Anterior cingulate cortex (tissue), 58 donors: ENCODE measurements at regions not wholly inside any gene's neighbourhood (a gene's known extent, or its start where the extent isn't known, plus 50 kb on each side); places are given as distances from the start of the nearest gene placed in this dataset.
"Not testable (repeated sequence)": the region's sequence is repeated elsewhere in the genome, so short reads cannot be mapped to it uniquely, and the experiment has no call there.

Source experiments
- DNase-seq, 58 donors: peaks; one replicate each; lab custom pipeline; 2025; lab: John Stamatoyannopoulos, UW

DNA sequence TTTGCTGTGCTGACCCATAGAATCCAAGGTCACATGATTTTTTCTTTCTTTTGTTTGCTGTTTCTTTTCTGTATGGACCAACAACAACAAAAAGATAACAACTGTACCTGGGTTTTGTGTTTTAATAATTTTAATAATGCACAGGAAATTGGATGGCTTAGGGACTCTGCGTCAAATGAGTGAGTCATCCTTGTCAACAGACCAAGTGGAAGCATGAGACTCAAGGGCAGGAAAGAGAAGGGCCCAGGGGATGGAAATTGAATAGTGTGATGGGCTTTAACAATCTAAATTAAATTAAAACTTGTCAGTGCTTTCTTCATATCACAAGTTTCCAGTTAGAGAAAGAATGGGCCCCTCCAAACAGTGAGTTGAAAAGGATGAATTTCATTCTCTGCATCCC lies 413.0 kb downstream of the PREX1 start:
- DNase-seq = no peak

DNA sequence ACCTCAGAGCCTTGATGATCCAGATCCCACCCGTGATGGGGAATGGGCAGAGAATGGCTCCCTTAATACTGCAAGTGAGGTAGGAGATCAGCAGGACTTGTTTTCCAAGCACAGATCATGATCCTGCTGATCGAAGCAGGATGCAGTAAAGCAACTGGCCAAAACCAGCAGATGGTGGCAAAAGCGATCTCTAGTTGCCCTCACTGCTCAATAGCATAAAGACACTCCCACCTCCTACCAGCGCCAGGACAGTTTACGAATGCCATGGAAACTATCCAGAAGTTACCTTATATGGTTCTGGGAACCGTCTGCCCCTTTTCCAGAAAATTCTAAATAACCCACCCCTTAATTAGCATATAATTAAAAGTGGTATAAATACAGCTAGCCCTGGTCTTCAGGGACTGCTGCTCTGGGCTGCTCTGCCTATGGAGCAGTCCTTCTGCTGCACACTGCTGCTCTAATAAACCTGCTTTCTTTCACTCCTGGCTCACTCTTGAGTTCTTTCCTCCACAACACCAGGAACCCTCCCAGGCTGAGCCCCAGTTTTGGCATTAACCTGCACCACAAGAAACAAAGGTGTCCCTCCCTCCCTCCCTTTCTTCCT lies 415.8 kb downstream of the PREX1 start:
- no peak for DNase-seq

- peak in 21 of 58 donors; percentile 8 to 72 (median 29) for DNase-seq
Observed at GRCh38 chr20:48411245-48411644, 416.6 kb downstream of the PREX1 start.

GRCh38 chr20:48409055-48409615 lies 418.7 kb downstream of the PREX1 start:
- DNase-seq = no peak

GRCh38 chr20:48407710-48408109 lies 420.1 kb downstream of the PREX1 start:
- no peak for DNase-seq

DNA sequence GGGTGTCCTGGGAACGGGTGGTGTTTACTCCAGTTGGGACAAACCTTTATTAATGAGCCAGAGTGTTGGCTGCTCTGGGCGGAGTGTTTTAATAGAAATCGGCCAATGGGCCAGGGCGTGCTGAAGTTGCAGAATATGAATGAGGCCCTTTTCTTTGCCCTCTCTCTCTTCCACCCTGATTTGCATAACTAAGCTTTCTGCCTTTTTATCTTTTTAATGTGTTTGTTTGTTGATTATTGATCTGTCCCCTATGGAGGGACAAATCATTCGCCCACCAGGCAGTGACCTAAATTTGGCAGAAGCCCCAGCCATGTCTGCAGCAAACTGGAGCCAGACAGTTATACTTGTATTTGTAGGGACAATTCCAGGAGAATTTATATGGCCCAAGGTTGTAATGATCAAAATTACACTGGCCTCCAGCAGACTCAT lies 420.9 kb downstream of the PREX1 start:
- peak in 37 of 58 donors; percentile 4 to 84 (median 24) for DNase-seq

DNA sequence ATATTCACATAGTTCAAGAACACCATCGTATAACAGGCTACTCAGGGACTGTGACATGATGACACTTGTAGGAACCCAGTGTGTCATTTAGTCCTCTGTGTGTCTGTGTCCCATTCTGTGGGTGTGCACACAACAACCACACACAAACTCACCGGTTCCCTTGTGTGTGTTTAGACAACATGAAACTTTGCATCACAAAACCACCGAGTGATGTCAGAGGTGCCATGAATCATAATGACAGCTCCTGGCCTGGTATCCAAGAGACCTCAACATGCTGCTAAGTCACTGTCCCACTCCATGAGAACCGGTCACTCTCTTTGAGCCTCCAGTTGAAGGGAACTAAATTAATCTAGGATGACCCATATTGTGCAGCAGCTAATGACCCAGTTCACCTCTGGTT lies 421.3 kb downstream of the PREX1 start:
- DNase-seq = peak in 1 of 58 donors; percentile 65

DNA sequence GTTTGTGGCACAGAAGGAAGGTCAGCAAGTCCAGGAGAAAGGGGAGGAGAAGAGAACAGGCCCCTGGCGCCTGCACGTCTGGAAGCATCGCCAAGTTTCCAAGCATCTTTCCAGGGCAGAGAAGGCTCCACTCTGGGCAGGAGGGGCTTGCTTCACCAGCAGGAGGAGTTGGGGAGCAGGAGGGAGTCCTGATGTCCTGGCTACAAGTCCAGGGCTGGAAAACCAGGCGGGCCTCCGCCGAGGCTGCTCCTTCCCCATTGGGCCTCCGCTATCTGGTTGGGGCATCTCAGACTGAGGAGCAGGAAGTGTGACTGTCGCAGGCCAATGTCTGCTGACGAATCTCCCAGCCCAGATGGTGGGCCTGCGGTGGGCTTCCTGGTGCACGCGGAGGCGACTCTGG lies 421.9 kb downstream of the PREX1 start:
- DNase-seq = no peak

GRCh38 chr20:48404598-48404997 lies 423.2 kb downstream of the PREX1 start:
- DNase-seq = no peak

DNA sequence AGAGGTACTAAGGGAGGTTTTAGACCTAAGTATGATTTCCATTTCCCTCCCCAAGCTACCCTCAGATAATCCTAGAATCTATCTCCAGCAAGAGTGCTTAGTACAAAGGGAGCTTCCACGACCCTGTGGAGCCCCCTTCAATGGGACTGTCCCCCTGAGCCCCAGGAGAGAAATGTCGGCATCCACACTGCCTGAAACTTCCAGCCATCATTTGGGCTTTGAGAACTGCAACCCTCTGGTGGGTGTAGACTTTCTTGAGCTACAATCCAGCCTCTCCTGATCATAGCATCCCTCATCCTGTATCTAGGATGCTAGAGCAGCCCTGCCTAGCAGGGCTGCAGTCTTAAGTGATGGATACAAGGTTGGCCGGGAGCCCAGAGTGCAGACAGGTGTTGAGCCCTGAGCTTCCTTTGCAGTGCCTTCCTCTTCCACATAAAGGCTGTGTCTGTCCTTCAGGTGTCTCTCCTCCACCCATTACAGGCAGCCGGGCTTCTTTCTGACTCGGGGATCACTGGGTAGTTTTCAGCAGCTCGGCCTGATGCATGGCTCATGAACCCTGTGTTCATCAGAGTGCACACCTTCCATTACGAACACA lies 424.5 kb downstream of the PREX1 start:
- DNase-seq = no peak

- no peak for DNase-seq
Observed at GRCh38 chr20:48401359-48401758, 426.4 kb downstream of the PREX1 start.

DNA sequence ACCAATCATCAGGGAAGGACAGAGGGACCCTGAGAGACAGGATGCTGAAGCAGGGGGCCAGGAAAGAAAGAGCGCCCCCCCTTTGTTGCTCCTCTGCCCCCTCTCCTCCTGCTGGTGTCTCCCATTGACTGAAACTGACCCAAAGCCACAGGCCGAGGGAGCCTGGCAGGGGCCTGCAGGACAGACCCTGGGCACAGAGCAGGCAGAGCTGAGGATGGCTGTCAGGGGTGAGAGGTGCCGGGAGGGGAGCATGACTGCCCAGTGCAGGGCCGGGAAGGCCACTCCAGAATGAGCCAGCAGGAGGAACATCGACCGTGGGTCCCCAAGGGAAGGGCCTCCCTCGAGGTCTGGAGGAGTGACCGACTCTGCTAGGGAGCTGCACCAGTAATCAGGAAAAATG lies 427.8 kb downstream of the PREX1 start:
- DNase-seq = no peak

GRCh38 chr20:48398506-48399449 lies 429.0 kb downstream of the PREX1 start:
- no peak for DNase-seq

DNA sequence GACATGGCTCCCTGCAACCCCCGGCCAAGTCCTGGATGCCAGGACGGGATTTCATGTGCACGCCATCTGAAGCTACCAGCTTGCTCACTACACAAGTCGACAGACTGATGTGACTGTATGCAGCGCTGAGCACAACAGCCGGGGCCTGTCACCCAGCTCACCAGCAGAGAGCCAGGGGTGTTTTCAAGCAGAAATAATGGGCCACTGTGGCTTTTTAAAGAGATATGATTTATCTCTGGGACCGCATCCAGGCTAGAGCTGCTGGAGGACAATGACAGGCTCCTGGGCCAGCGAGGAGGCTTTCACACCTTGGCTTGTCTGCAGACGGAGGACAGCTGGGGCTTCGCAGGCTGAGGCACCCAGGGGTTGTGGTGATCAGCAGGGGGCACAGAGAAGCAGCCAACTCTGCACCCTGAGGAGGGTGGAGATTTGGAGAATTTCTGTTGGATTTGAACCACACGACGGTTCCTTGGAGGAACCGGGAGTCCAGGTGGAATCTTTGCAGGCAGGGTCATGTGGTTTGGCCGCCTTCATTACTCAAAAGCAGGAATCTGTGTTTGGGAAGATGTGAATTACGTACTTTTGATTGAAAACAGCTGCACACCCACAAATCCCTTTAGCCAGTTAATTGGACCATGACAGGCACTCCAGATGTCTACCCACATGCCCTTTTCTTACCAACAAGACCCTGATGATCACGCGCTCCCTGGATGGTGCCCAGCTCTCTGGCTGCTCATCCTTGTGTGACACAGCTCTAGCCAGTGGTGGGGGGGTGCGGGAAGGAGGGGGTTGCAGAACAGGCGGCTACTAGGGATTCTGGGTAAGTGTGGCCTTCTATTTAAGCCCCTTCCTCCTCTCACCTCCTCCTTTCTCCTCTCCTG lies 430.6 kb downstream of the PREX1 start:
- not testable (repeated sequence) for DNase-seq

DNA sequence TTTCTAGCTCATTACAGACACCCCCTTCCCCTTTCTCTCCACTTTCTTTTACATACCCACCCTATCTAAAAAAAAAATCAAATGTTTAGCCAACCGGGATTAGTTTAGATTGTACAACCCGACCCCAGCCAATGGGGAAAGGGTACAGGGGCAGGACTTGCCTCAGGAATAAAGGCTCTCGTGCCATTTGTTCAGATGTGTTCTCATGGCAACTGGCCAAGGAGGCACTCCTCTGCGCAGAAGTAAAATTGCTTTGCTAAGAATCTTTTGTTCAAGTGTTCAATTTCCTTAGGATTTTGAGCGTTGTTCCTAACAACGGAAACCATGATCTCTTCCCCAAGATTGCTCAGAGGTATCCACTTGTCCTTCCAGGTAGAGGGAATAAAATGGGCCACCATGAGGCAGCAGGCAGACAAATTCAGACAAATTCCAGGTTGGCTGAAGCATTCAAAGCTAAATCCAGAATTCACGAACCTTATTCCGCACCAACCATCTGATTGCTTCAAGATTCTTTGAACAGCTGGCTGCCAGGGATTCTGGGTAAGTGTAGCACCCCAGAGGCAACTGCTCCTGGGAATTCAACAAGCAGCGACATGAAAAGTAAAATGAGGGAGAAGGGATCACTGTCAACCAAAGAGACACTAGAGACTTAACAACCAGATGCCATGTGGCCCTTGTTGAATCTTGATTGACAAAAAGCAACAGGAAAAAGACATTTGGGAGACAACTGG lies 431.8 kb downstream of the PREX1 start:
- no peak for DNase-seq

- DNase-seq = no peak
Observed at GRCh38 chr20:48394415-48395081, 433.3 kb downstream of the PREX1 start.

- DNase-seq = peak in 2 of 58 donors; percentile 3 to 24
Observed at GRCh38 chr20:48393737-48394314, 434.0 kb downstream of the PREX1 start.

DNA sequence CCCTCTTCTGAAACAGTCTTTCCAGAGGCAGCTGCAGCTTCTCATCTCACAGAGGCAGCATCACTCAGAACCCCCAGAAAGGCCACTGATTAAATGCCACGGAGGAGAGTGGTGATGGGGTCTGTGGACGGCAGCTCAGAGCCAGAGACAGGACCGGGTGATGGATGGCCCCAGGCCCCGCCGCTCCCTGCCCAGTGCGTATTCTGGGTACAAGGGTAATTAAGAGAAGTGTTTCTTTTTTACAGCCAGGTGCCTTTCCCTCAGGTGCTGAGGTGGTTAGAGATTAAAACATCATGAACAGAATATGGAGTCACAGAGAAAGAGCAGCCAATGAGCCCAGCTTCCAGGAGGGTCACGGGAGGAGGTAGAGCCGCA lies 434.5 kb downstream of the PREX1 start:
- DNase-seq = no peak
